Type B pancreatic cell (in vitro differentiated cells): ENCODE measurements at regions not wholly inside any gene's neighbourhood (a gene's known extent, or its start where the extent isn't known, plus 50 kb on each side); places are given as distances from the start of the nearest gene placed in this dataset.

Experiments
- DNase-seq: peaks from one replicate; pipeline ENCODE4 v3.0.0; 2021; ENCODE audit warnings: mixed read lengths; ENCODE audit not compliant: unreplicated experiment; ENCODE audit errors: extremely low spot score
- H3K27ac Mint-ChIP-seq: 2 replicates; pipeline ENCODE4 v1.8.0; 2021; ENCODE audit warnings: mild to moderate bottlenecking, mixed read lengths
- H3K27me3 Mint-ChIP-seq: 2 replicates; pipeline ENCODE4 v1.8.0; 2021; ENCODE audit warnings: mixed read lengths
- H3K36me3 Mint-ChIP-seq: 2 replicates; pipeline ENCODE4 v1.8.0; 2021; ENCODE audit warnings: mixed read lengths
- H3K4me1 Mint-ChIP-seq: one replicate; pipeline ENCODE4 v1.8.0; 2021; ENCODE audit warnings: mixed read lengths; ENCODE audit not compliant: unreplicated experiment
- H3K4me3 Mint-ChIP-seq: 2 replicates; pipeline ENCODE4 v1.8.0; 2021; ENCODE audit warnings: mild to moderate bottlenecking, mixed read lengths
- H3K9me3 Mint-ChIP-seq: 2 replicates; pipeline ENCODE4 v1.8.0; 2021; ENCODE audit warnings: mixed read lengths
- TF ChIP-seq, protein P1 (sequence below): fragments of 200-600 bp; sonication (generic); conservative IDR thresholded peaks from 2 replicates; pipeline ENCODE4 v1.5.0; 2021; ENCODE audit warnings: antibody characterized with exemption, mild to moderate bottlenecking

DNA sequence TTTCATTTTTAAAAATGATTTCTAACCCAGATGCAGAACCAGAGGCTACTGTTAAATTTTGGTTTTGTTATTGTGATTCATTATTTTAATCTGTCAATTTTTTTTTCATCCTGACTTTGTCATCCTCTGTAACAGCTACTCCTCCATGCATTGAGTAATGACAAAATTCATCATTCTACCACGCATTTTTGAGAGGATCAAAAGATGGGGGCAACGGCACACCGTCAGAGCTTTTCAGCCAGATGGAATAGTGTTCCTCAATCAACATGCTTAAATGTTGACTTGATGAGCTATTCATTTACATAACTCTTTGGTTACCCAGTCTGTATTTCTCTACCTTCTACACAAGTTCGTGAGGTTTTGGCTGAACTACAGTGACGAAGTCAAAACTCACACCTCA, 486.3 kb downstream of the EFNB2 start:
- Mint-ChIP-seq H3K27ac (no peak overlapping the region), H3K9me3 (peaks cover 3% of the 10 kb centered on the region), H3K36me3 (no peaks in the 10 kb centered on the region)

GRCh38 chr13:106048386-106048785, 487.1 kb downstream of the EFNB2 start:
- Mint-ChIP-seq H3K36me3 (no peaks in the 10 kb centered on the region), H3K27ac (no peak overlapping the region), H3K27me3 (peaks cover 4% of the 10 kb centered on the region), H3K9me3 (peaks cover 3% of the 10 kb centered on the region), H3K4me1 (peaks cover 16% of the 10 kb centered on the region), H3K4me3 (peak overlapping the region; percentile 1)
- DNase-seq: no peak
- TF ChIP-seq, protein P1, sequence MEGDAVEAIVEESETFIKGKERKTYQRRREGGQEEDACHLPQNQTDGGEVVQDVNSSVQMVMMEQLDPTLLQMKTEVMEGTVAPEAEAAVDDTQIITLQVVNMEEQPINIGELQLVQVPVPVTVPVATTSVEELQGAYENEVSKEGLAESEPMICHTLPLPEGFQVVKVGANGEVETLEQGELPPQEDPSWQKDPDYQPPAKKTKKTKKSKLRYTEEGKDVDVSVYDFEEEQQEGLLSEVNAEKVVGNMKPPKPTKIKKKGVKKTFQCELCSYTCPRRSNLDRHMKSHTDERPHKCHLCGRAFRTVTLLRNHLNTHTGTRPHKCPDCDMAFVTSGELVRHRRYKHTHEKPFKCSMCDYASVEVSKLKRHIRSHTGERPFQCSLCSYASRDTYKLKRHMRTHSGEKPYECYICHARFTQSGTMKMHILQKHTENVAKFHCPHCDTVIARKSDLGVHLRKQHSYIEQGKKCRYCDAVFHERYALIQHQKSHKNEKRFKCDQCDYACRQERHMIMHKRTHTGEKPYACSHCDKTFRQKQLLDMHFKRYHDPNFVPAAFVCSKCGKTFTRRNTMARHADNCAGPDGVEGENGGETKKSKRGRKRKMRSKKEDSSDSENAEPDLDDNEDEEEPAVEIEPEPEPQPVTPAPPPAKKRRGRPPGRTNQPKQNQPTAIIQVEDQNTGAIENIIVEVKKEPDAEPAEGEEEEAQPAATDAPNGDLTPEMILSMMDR: no peak

More for the DNA sequence above, 486.3 kb downstream of the EFNB2 start:
- TF ChIP-seq, protein P1: no peak
- Mint-ChIP-seq H3K27me3 (peaks cover 4% of the 10 kb centered on the region), H3K4me3 (no peak overlapping the region), H3K4me1 (peaks cover 11% of the 10 kb centered on the region)
- no peak for DNase-seq

DNA sequence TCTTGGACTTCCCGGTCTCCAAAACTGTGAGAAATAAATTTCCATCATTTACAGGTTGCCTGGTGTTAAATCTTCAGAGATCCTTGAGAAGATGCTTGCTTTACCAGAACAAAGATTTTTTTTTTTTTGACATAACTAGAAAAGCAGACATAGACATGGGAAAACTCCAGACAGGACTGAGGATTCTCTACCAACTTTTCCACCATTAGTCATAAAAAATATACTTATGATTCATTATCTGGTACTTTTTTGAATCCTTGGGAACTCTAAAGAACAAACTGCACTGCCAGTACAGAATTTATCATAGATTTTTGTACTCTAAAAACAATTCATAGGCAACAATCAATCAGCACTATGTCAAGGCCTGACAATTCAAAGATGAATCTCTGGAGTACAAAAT, 487.6 kb downstream of the EFNB2 start:
- Mint-ChIP-seq H3K36me3 (no peaks in the 10 kb centered on the region), H3K4me1 (peaks cover 16% of the 10 kb centered on the region), H3K27me3 (peaks cover 4% of the 10 kb centered on the region), H3K9me3 (peaks cover 3% of the 10 kb centered on the region), H3K27ac (no peak overlapping the region), H3K4me3 (no peak overlapping the region)
- no peak for DNase-seq
- TF ChIP-seq, protein P1: no peak

DNA sequence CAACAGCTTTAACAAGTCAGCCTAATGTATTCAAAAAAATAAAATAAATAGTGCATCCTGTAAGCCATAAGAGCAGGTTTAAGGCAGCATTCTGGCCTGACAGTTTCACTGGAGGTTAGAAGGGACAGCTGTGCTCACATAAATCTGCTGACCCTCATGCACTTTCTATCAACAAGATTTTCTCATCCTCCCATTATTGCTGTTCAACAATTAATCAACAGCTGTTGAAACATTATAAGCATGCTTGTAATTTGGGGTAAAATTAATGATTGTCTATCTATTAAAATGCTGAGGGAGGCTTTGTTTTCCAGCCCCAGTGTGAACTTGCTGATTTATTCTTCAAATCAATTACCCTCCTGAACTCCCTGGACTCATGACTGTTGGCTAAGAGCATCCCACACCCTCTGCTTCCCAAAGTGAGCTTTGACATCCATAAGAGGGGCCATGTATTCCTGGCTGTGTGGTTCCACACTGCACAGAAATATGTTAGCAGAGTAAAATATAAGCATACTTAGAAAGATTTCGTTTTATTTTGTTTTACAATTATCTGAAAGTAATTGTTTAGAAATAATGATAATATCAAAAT, 492.4 kb downstream of the EFNB2 start:
- H3K9me3 Mint-ChIP-seq: no peaks in the 10 kb centered on the region
- TF ChIP-seq, protein P1: no peak
- H3K4me3 Mint-ChIP-seq: no peak overlapping the region
- DNase-seq: no peak
- no peaks in the 10 kb centered on the region for H3K36me3 Mint-ChIP-seq
- no peaks in the 10 kb centered on the region for H3K27me3 Mint-ChIP-seq
- no peak overlapping the region for H3K27ac Mint-ChIP-seq
- peaks cover 6% of the 10 kb centered on the region for H3K4me1 Mint-ChIP-seq

DNA sequence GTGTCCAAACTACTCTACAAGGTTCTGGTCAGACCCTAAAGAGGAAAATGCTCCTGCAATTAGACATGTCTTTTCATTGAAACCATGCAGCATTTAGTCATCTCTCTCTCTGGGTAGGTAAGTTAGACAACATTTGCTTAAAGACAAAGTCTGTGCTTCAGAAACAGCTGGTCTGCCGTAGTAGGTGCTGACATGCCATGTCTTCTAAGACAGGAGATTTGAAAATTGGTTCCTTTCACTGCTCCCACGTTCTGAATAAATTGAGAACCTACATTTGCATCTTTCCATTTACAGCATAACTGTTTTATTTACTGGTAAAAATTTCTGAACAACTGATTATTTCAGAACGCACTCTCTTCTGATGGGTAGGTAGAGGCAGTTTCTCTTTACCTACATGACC, 494.0 kb downstream of the EFNB2 start:
- Mint-ChIP-seq H3K27ac (no peak overlapping the region), H3K4me1 (peaks cover 6% of the 10 kb centered on the region), H3K27me3 (peaks cover 3% of the 10 kb centered on the region), H3K9me3 (peaks cover 7% of the 10 kb centered on the region), H3K4me3 (no peak overlapping the region), H3K36me3 (no peaks in the 10 kb centered on the region)
- TF ChIP-seq, protein P1: no peak
- DNase-seq: no peak

DNA sequence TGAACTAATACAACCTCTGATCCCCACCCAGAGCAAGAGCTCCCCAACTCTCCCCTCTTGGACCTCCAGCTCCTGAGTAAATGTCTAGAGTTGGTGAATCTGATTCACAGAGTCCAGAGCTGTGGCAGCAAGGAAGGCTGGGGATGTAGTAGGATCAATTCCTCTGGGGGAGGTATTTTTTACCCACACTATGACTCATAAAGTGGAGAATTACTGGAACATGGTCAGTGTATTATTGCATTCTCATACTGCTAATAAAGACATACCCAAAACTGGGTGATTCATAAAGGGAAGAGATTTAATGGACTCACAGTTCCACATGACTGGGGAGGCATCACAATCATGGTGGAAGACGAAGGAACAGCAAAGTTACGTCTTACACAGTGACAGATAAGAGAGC, 496.7 kb downstream of the EFNB2 start:
- Mint-ChIP-seq H3K4me1 (peaks cover 4% of the 10 kb centered on the region), H3K4me3 (no peak overlapping the region), H3K27ac (no peak overlapping the region), H3K9me3 (peaks cover 7% of the 10 kb centered on the region), H3K36me3 (no peaks in the 10 kb centered on the region), H3K27me3 (peaks cover 3% of the 10 kb centered on the region)
- TF ChIP-seq, protein P1: no peak
- no peak for DNase-seq
